Neural progenitor cell (in vitro differentiated cells): ENCODE measurements at regions not wholly inside any gene's neighbourhood (a gene's known extent, or its start where the extent isn't known, plus 50 kb on each side); places are given as distances from the start of the nearest gene placed in this dataset.

Experiments used
- EZH2 ChIP-seq: fragments of 200-600 bp; sonication (generic); IDR thresholded peaks from 2 replicates; pipeline ENCODE4 v1.6.1; 2017; ENCODE audit warnings: antibody characterized with exemption, mild to moderate bottlenecking, moderate library complexity
- EZH2phosphoT487 ChIP-seq: fragments of 200-600 bp; sonication (generic); IDR thresholded peaks from 2 replicates; pipeline ENCODE4 v1.6.1; 2017; ENCODE audit warnings: antibody characterized with exemption
- TF ChIP-seq, protein P1 (sequence below): fragments of 200-600 bp; sonication (generic); IDR thresholded peaks from 2 replicates; pipeline ENCODE4 v1.5.1; 2017; ENCODE audit warnings: antibody characterized with exemption, mild to moderate bottlenecking

DNA sequence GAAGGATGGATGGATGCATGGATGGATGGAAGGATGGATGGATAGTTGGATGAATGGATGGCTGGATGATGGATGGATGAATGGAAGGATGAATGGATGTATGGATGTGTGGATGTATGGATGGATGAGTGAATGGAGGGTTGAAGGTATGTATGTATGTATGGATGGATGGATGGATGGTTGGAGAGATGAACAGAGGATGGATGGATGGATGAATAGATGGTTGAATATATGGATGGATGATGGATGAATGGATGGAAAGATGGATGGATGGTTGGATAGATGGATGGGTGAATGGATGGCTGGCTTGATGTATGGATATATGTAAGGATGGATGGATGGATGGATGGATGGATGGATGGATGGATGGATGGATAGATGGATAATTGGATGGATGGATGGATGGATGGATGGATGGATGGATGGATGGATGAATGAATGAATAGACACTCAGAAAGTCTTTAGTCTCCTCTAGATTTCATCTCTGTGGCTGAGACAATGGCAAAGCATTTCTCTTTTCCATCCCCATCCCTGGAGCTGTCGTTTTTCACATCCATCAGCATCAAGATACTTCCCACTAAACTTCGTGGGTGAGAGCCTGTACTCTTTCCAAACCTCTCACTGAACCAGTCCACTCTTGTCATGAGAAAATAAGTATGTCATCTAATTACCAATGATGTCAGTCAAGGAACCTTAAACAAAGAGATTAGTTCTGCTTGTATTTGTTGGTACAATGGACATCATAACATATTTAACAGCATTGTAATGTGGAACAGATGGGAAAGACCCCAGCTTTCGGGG, 74.8 kb upstream of the CLMN start:
- TF ChIP-seq, protein P1, sequence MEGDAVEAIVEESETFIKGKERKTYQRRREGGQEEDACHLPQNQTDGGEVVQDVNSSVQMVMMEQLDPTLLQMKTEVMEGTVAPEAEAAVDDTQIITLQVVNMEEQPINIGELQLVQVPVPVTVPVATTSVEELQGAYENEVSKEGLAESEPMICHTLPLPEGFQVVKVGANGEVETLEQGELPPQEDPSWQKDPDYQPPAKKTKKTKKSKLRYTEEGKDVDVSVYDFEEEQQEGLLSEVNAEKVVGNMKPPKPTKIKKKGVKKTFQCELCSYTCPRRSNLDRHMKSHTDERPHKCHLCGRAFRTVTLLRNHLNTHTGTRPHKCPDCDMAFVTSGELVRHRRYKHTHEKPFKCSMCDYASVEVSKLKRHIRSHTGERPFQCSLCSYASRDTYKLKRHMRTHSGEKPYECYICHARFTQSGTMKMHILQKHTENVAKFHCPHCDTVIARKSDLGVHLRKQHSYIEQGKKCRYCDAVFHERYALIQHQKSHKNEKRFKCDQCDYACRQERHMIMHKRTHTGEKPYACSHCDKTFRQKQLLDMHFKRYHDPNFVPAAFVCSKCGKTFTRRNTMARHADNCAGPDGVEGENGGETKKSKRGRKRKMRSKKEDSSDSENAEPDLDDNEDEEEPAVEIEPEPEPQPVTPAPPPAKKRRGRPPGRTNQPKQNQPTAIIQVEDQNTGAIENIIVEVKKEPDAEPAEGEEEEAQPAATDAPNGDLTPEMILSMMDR, result no peak
- TF ChIP-seq EZH2 (no peak), EZH2phosphoT487 (no peak)
